ENCODE measurements at regions not wholly inside any gene's neighbourhood (a gene's known extent, or its start where the extent isn't known, plus 50 kb on each side); places are given as distances from the start of the nearest gene placed in this dataset.

DNA sequence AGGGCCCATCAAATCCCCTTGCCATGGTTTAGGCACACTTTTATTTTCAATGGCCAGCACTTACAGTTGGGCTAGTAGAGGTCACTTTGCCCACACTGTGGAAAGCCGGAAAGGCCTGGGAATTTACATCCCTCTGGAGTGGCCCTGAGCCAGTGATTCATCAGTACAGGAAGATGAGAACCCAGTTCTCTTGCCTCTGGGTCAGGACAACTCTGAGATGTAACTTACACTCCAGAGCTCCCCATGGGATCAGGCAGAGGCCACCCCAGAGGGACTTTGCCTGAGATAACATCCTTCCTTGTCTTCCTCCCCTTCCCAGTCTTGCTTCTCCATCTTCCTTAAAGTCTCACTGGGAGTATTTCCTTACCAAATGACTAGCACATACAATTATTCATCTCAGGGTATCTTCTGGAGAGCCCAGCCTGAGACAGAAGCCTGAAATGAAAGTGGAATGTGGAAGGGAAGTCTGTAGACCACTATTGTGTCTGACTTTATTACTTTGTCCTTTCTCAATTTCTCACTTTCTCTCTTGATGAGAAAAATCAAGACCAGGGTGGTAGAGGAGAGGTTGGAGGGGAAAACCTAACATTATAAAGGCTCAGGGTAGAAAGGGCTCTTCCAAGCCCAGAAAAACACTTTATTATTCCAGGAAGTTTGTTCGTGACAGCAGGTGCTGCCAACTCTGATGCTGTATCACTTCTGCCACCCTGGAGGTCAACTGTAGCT is 220.8 kb downstream of the ZNF621 start:
- WGBS, 5 donors = 63 to 77% (median 67%) methylated on average over 2 of the region's 2 CpGs
- no peak for TF ChIP-seq POLR2AphosphoS5 (IDR thresholded peaks at IDR 0.05)
- peaks cover 0 to 6% (median 0%) of the 10 kb centered on the region in 4 donors for H3K4me1 ChIP-seq
- H3K4me3 ChIP-seq = no peak overlapping the region
- H3K36me3 ChIP-seq = no peaks in the 10 kb centered on the region
- H3K9me3 ChIP-seq = no peaks in the 10 kb centered on the region
- H3K27ac ChIP-seq = no peak overlapping the region
- H3K27me3 ChIP-seq = no peaks in the 10 kb centered on the region
- DNase-seq = no peak
- intact Hi-C loops (cut with DNase I; ENCODE audit: low total_unique reads) = no loop called here

DNA sequence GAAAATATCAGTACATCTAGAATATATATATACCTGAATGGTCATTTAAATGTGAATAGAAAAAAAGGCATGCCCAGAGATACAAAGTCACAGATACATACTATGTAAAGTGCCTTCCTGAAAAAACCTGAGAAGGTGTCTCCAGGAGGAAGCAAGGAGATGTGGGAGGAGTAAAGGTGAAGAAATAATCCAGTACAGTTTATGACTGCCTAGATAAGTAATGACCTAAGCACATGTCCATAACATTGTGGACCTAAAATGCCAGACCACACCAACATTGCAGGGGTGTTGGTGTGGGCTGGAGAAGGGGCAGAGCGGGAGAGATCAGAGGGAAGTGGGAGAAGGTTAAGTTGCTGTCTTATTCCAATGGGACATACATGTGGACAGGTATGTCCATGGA is 226.9 kb downstream of the ZNF621 start:
- H3K36me3 ChIP-seq = no peaks in the 10 kb centered on the region
- no peaks in the 10 kb centered on the region for H3K9me3 ChIP-seq
- H3K27me3 ChIP-seq = no peaks in the 10 kb centered on the region
- no peak for DNase-seq
- intact Hi-C loops (cut with DNase I; ENCODE audit: low total_unique reads) = no loop called here
- TF ChIP-seq EP300 (IDR thresholded peaks at IDR 0.05) = no peak
- no peak for TF ChIP-seq POLR2A (IDR thresholded peaks at IDR 0.05)
- no peak overlapping the region for H3K4me3 ChIP-seq
- WGBS, 5 donors = 80 to 100% (median 95%) methylated on average over 1 of the region's 1 CpG
- H3K4me1 ChIP-seq = no peaks in the 10 kb centered on the region
- H3K27ac ChIP-seq = no peak overlapping the region

DNA sequence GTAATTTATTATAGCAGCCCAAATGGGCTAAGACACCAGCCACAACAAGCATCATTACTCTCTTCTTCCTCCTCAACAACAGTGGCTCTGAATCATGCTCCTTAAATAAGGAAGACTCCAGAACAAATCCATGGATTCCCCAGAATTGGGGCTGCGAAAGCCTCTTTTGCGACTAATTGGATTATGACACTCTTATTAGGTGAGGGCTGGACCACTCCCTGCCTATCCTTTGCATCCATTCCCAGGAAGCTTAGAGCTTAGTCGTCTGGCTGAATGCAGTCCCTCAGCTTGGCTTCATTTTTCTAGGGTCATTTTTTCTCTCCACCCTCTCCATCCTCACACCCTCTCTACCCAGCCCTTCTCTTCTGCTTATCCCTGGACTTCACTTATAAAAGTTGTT is 227.7 kb downstream of the ZNF621 start:
- no peaks in the 10 kb centered on the region for H3K27me3 ChIP-seq
- TF ChIP-seq POLR2A (IDR thresholded peaks at IDR 0.05) (no peak), POLR2AphosphoS5 (IDR thresholded peaks at IDR 0.05) (no peak), EP300 (IDR thresholded peaks at IDR 0.05) (no peak)
- TF ChIP-seq, protein P1, sequence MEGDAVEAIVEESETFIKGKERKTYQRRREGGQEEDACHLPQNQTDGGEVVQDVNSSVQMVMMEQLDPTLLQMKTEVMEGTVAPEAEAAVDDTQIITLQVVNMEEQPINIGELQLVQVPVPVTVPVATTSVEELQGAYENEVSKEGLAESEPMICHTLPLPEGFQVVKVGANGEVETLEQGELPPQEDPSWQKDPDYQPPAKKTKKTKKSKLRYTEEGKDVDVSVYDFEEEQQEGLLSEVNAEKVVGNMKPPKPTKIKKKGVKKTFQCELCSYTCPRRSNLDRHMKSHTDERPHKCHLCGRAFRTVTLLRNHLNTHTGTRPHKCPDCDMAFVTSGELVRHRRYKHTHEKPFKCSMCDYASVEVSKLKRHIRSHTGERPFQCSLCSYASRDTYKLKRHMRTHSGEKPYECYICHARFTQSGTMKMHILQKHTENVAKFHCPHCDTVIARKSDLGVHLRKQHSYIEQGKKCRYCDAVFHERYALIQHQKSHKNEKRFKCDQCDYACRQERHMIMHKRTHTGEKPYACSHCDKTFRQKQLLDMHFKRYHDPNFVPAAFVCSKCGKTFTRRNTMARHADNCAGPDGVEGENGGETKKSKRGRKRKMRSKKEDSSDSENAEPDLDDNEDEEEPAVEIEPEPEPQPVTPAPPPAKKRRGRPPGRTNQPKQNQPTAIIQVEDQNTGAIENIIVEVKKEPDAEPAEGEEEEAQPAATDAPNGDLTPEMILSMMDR (IDR thresholded peaks at IDR 0.05) = no peak
- no peak overlapping the region for H3K27ac ChIP-seq
- intact Hi-C loops (cut with DNase I; ENCODE audit: low total_unique reads) = no loop called here
- no peak overlapping the region for H3K4me3 ChIP-seq
- no peaks in the 10 kb centered on the region for H3K4me1 ChIP-seq
- no peak for DNase-seq
- WGBS, 5 donors = 78 to 93% (median 86%) methylated on average over 3 of the region's 3 CpGs
- H3K36me3 ChIP-seq = no peaks in the 10 kb centered on the region
- H3K9me3 ChIP-seq = no peaks in the 10 kb centered on the region

DNA sequence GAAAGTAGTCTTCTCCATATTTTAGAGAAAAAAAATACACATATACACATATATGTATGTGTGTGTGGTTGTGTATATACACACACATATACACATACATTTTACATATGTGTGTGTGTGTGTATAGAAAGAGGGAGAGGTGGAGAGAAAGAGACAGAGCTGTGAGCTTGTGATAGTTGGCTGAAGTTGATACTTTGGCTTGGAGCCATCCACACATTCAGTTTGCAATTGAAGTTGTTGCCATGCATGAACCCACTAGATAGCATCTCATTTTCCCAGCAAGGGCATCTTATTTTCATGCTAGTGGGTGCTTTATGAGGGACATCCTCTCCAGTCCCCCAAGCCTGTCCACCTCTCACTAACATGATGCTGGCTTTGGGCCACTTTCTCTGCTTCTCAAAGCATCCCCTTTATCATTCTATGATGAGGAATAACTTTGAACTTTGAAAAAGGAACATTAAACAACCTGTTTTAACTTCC is 228.6 kb downstream of the ZNF621 start:
- no peaks in the 10 kb centered on the region for H3K4me1 ChIP-seq
- no peak for DNase-seq
- intact Hi-C loops (cut with DNase I; ENCODE audit: low total_unique reads) = no loop called here

DNA sequence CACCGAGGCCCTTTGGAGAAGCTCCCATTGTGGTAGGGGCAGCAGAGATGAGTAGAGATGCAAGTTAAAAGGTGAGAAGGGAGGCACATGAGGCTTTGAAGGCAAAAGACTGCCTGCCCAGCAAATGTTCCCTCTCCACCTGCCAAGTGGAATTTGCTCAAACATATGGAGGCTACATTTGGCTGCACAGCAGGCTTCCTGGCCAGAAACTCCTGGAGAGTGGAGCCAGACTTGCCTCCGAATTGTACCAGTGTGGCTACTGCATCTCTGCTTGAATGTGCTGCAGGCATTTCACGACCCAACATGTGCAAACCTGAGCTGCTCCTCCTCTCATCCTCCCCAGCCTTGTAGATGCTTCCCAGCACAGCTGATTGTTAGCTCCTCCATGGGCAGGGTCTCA is 229.2 kb downstream of the ZNF621 start:
- Histone ChIP-seq H3K27ac (no peak overlapping the region), H3K4me3 (no peak overlapping the region), H3K36me3 (no peaks in the 10 kb centered on the region), H3K27me3 (no peaks in the 10 kb centered on the region), H3K4me1 (no peaks in the 10 kb centered on the region), H3K9me3 (no peaks in the 10 kb centered on the region)
- no peak for DNase-seq
- TF ChIP-seq POLR2A (IDR thresholded peaks at IDR 0.05) (no peak), EP300 (IDR thresholded peaks at IDR 0.05) (no peak), POLR2AphosphoS5 (IDR thresholded peaks at IDR 0.05) (no peak)
- TF ChIP-seq, protein P1 (IDR thresholded peaks at IDR 0.05) = no peak
- WGBS, 5 donors = 53 to 83% (median 61%) methylated on average over 3 of the region's 3 CpGs
- intact Hi-C loops (cut with DNase I; ENCODE audit: low total_unique reads) = no loop called here

More for the DNA sequence above, 228.6 kb downstream of the ZNF621 start:
- H3K9me3 ChIP-seq = no peaks in the 10 kb centered on the region
- H3K27me3 ChIP-seq = no peaks in the 10 kb centered on the region
- H3K4me3 ChIP-seq = no peak overlapping the region
- H3K36me3 ChIP-seq = no peaks in the 10 kb centered on the region
- no peak overlapping the region for H3K27ac ChIP-seq
- TF ChIP-seq EP300 (IDR thresholded peaks at IDR 0.05) = no peak
- no peak for TF ChIP-seq POLR2A (IDR thresholded peaks at IDR 0.05)
- TF ChIP-seq, protein P1 (IDR thresholded peaks at IDR 0.05) = no peak
- no peak for TF ChIP-seq POLR2AphosphoS5 (IDR thresholded peaks at IDR 0.05)
